WERI-Rb-1 (cell line): ENCODE measurements at regions not wholly inside any gene's neighbourhood (a gene's known extent, or its start where the extent isn't known, plus 50 kb on each side); places are given as distances from the start of the nearest gene placed in this dataset.

Experiments used
- DNase-seq: peaks from one replicate; pipeline ENCODE4 v3.0.0-alpha.2; 2020
- H3K27ac ChIP-seq: fragments of 250-450 bp; sonication (Bioruptor Pico); 2 replicates; pipeline ENCODE4 v1.5.1; 2020; ENCODE audit warnings: mild to moderate bottlenecking, moderate library complexity
- H3K27me3 ChIP-seq: fragments of 250-450 bp; sonication (Bioruptor Pico); 2 replicates; pipeline ENCODE4 v1.5.1; 2021; ENCODE audit warnings: mild to moderate bottlenecking, low read depth, moderate library complexity; ENCODE audit not compliant: insufficient read depth, severe bottlenecking
- H3K36me3 ChIP-seq: fragments of 250-450 bp; sonication (Bioruptor Pico); 2 replicates; pipeline ENCODE4 v1.5.1; 2020; ENCODE audit warnings: mild to moderate bottlenecking, moderate library complexity
- H3K4me3 ChIP-seq: 2 replicates; pipeline ENCODE4 v1.5.1; 2011; ENCODE audit warnings: low read depth, mild to moderate bottlenecking, control low read depth, low read length
- H3K9me3 ChIP-seq: fragments of 250-450 bp; sonication (Bioruptor Pico); 2 replicates; pipeline ENCODE4 v1.5.1; 2021; ENCODE audit warnings: mild to moderate bottlenecking, moderate library complexity; ENCODE audit not compliant: severe bottlenecking
- TF ChIP-seq, protein P1 (sequence below): IDR thresholded peaks from 2 replicates; pipeline ENCODE4 v1.5.1; 2011; ENCODE audit warnings: low read depth, mild to moderate bottlenecking, control low read depth, inconsistent platforms, low read length

DNA sequence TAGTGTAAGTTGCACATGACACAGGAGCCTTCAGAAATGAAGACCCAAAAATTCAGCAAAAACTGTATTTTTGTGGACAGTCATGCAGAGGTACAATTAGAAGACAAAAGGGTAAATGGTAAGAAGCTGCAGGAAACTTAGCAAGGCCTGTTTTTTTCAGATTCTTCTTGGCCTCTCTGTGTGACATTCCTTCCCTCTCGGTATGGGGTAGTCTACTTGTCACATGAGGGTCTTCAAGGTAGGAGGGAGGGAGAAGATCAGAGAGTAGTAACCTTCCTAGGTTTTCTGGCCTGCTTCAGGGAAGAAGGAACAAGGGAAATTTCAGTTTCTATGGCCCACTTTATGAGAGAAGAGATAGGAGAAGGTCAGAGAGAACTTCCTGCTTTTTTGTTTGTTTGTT is 230.4 kb upstream of the PPP1R2C start:
- no peaks in the 10 kb centered on the region for H3K36me3 ChIP-seq
- TF ChIP-seq, protein P1, sequence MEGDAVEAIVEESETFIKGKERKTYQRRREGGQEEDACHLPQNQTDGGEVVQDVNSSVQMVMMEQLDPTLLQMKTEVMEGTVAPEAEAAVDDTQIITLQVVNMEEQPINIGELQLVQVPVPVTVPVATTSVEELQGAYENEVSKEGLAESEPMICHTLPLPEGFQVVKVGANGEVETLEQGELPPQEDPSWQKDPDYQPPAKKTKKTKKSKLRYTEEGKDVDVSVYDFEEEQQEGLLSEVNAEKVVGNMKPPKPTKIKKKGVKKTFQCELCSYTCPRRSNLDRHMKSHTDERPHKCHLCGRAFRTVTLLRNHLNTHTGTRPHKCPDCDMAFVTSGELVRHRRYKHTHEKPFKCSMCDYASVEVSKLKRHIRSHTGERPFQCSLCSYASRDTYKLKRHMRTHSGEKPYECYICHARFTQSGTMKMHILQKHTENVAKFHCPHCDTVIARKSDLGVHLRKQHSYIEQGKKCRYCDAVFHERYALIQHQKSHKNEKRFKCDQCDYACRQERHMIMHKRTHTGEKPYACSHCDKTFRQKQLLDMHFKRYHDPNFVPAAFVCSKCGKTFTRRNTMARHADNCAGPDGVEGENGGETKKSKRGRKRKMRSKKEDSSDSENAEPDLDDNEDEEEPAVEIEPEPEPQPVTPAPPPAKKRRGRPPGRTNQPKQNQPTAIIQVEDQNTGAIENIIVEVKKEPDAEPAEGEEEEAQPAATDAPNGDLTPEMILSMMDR = no peak
- H3K27me3 ChIP-seq = no peaks in the 10 kb centered on the region
- DNase-seq = no peak
- H3K27ac ChIP-seq = no peak overlapping the region
- H3K9me3 ChIP-seq = no peaks in the 10 kb centered on the region
- no peak overlapping the region for H3K4me3 ChIP-seq

DNA sequence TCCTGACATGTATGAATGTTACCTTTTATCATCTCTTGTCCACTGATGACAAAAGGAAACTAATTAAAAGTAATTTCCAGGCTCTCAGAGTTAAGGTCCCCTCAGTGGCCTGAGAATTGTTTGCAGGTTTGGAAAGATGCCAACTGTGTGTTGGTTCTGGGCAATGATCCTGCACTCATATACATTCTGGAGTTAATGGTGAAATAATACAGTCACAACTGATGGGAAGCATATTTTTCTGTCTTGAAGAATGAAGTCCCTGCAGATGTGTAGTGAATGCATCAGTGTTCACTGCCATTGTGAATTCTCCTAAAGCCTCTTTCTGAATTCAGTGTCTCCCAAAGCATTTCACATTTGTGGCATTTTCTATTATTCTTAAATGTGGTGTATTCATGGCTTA is 238.1 kb upstream of the PPP1R2C start:
- TF ChIP-seq, protein P1 = no peak

DNA sequence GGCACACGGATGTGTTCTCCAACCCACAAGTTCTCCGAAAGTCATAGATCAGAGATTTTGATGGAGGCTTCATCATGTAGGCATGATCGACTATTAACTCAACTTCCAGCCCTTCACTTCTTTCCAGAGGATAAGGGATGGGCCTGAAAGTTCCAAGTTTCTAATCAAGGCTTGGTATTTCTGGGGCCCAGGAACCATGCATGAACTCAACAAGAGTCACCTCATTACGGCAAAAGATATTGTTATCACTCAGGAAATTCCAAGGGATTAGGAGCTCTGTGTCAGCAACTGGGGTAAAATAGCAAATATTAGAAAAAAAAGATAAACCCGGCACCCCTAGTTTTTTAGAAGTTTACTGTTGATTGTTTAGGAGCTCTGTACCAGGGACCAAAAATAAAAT is 240.1 kb upstream of the PPP1R2C start:
- no peak for DNase-seq
- TF ChIP-seq, protein P1 = no peak
- Histone ChIP-seq H3K27ac (no peak overlapping the region), H3K36me3 (no peaks in the 10 kb centered on the region), H3K9me3 (no peaks in the 10 kb centered on the region), H3K27me3 (no peaks in the 10 kb centered on the region), H3K4me3 (no peak overlapping the region)

More for the DNA sequence above, 238.1 kb upstream of the PPP1R2C start:
- Histone ChIP-seq H3K9me3 (no peaks in the 10 kb centered on the region), H3K27me3 (no peaks in the 10 kb centered on the region), H3K27ac (no peak overlapping the region), H3K36me3 (no peaks in the 10 kb centered on the region), H3K4me3 (no peak overlapping the region)
- no peak for DNase-seq

DNA sequence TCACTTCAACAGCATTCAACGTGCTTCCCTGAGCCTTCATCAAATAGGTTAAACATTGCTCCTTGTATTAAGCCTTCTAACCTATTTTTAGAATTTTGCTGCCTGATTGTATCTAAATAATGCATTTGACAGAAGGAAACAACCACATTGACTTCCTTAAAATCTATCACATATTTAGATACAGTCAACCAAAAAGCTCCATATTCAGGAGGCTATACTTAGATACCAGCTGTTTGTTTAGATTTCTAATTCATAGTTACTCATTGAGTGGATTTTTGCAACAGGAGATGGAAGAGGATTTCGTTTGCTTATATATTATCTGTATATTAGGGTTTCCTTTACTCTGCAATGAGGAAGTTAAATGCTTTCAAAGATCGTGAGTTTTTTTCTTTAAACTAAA is 241.1 kb upstream of the PPP1R2C start:
- Histone ChIP-seq H3K27me3 (no peaks in the 10 kb centered on the region), H3K27ac (no peak overlapping the region), H3K4me3 (no peak overlapping the region), H3K9me3 (no peaks in the 10 kb centered on the region), H3K36me3 (no peaks in the 10 kb centered on the region)
- DNase-seq = no peak
- TF ChIP-seq, protein P1 = no peak

DNA sequence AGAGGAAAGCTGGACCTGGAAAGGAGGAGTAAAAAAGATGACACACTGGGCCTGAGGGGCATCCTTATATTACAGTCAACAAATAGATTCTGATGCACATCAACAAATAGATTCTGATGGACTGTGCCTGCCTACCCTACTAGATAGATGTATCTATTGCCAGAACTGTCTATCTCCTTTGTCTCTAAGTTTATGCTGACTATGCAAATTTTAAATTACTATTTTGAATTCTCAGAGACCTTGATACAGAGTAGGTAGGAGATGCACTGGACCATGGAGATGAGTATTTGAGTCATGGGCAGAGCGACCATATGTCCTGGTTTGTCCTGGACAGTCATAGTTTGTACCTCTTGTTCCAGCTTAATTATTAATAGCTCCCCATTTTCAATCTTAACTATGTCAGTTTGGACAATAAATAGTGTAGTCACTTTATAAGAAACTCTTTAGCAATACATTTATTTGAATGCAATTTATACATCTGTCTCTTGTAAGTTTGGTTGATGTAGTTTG is 247.9 kb upstream of the PPP1R2C start:
- Histone ChIP-seq H3K36me3 (no peaks in the 10 kb centered on the region), H3K27me3 (no peaks in the 10 kb centered on the region), H3K4me3 (no peak overlapping the region), H3K27ac (no peak overlapping the region), H3K9me3 (no peaks in the 10 kb centered on the region)
- no peak for DNase-seq
- TF ChIP-seq, protein P1 = no peak

DNA sequence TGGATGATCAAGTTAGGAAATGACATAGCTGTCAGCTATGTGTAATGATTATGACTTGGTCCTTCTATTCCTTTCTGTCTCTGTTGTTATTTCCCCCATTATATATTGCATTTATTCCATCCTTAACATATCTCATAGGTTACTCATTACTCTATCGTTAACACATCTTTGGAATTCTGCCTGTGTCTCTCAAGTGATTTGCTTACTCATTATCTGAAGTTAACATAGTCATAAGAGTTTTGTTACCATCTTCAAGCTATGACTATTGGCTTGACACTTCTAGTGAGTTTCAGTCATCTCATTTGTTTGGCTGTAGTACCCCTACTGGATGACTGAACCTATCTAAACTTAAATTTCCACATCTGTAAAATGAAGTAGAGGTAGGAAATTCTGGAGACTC is 286.1 kb upstream of the PPP1R2C start:
- no peak for DNase-seq
- no peak overlapping the region for H3K27ac ChIP-seq
- no peaks in the 10 kb centered on the region for H3K9me3 ChIP-seq
- no peak overlapping the region for H3K4me3 ChIP-seq
- no peaks in the 10 kb centered on the region for H3K36me3 ChIP-seq
- TF ChIP-seq, protein P1 = no peak
- peaks cover 2% of the 10 kb centered on the region for H3K27me3 ChIP-seq
